Smooth muscle cell (in vitro differentiated cells): ENCODE measurements at regions not wholly inside any gene's neighbourhood (a gene's known extent, or its start where the extent isn't known, plus 50 kb on each side); places are given as distances from the start of the nearest gene placed in this dataset.

Experiments
- DNase-seq: peaks from one replicate; lab custom pipeline; 2025; ENCODE audit not compliant: unreplicated experiment; lab: John Stamatoyannopoulos, UW
- H2AFZ ChIP-seq: fragments of 200-600 bp; sonication (generic); 2 replicates; pipeline ENCODE4 v1.6.0; 2016; ENCODE audit warnings: antibody characterized with exemption, low read depth, mild to moderate bottlenecking
- H3F3A ChIP-seq: fragments of 200-600 bp; sonication (generic); 2 replicates; pipeline ENCODE4 v1.6.0; 2017; ENCODE audit warnings: antibody characterized with exemption, low read depth
- H3K27ac ChIP-seq: fragments of 200-600 bp; sonication (generic); 2 replicates; pipeline ENCODE4 v1.5.1; 2016; ENCODE audit warnings: low read depth, mild to moderate bottlenecking
- H3K27me3 ChIP-seq: fragments of 200-600 bp; sonication (generic); 2 replicates; pipeline ENCODE4 v1.6.1; 2016; ENCODE audit warnings: low read depth, mild to moderate bottlenecking
- H3K36me3 ChIP-seq: fragments of 200-600 bp; sonication (generic); 2 replicates; pipeline ENCODE4 v1.5.1; 2016; ENCODE audit warnings: low read depth
- H3K4me1 ChIP-seq: fragments of 200-600 bp; sonication (generic); 2 replicates; pipeline ENCODE4 v1.5.1; 2016; ENCODE audit warnings: low read depth
- H3K4me2 ChIP-seq: fragments of 200-600 bp; sonication (generic); 2 replicates; pipeline ENCODE4 v1.6.0; 2016; ENCODE audit warnings: mild to moderate bottlenecking
- H3K4me3 ChIP-seq: fragments of 200-600 bp; sonication (generic); 2 replicates; pipeline ENCODE4 v1.5.1; 2016; ENCODE audit warnings: mild to moderate bottlenecking
- H3K79me2 ChIP-seq: fragments of 200-600 bp; sonication (generic); 2 replicates; pipeline ENCODE4 v1.6.0; 2016; ENCODE audit warnings: low read depth, mild to moderate bottlenecking
- H3K9ac ChIP-seq: fragments of 200-600 bp; sonication (generic); 2 replicates; pipeline ENCODE4 v1.6.0; 2016; ENCODE audit warnings: low read depth
- H3K9me3 ChIP-seq: fragments of 200-600 bp; sonication (generic); replicated peaks from 2 replicates; pipeline ENCODE4 v1.5.1; 2016; ENCODE audit warnings: low read depth
- H4K20me1 ChIP-seq: fragments of 200-600 bp; sonication (generic); 2 replicates; pipeline ENCODE4 v1.6.0; 2016; ENCODE audit warnings: low read depth
- CTCF ChIP-seq: fragments of 200-600 bp; sonication (generic); IDR thresholded peaks from 2 replicates; pipeline ENCODE4 v1.5.1; 2017; ENCODE audit warnings: borderline replicate concordance, mild to moderate bottlenecking, antibody characterized with exemption; ENCODE audit not compliant: insufficient read depth, poor library complexity, severe bottlenecking
- WGBS: methylation state at CpG from one replicate; pipeline ENCODE4 v1.1.7; 2016; ENCODE audit warnings: low lambda C conversion rate; 5-methylcytosine and 5-hydroxymethylcytosine counted together

GRCh38 chr3:44031387-44032380 is 210.0 kb upstream of the TOPAZ1 start:
- Histone ChIP-seq H3K4me2 (no peak overlapping the region), H3K27me3 (peaks cover 25% of the 10 kb centered on the region), H4K20me1 (no peaks in the 10 kb centered on the region), H3K36me3 (no peaks in the 10 kb centered on the region), H3F3A (no peaks in the 10 kb centered on the region), H2AFZ (no peak overlapping the region), H3K27ac (no peak overlapping the region), H3K4me3 (no peak overlapping the region), H3K9ac (no peak overlapping the region), H3K4me1 (no peaks in the 10 kb centered on the region), H3K9me3 (no peaks in the 10 kb centered on the region), H3K79me2 (no peaks in the 10 kb centered on the region)
- no peak for TF ChIP-seq CTCF
- DNase-seq, result no peak
- 90% methylated on average over 16 of the region's 16 CpGs for WGBS

GRCh38 chr3:44032487-44032886 is 209.2 kb upstream of the TOPAZ1 start:
- Histone ChIP-seq H4K20me1 (no peaks in the 10 kb centered on the region), H3K4me1 (no peaks in the 10 kb centered on the region), H3K27me3 (peaks cover 19% of the 10 kb centered on the region), H3K79me2 (no peaks in the 10 kb centered on the region), H3F3A (no peaks in the 10 kb centered on the region), H3K27ac (no peak overlapping the region), H2AFZ (no peak overlapping the region), H3K9me3 (no peaks in the 10 kb centered on the region), H3K36me3 (no peaks in the 10 kb centered on the region), H3K4me3 (no peak overlapping the region), H3K9ac (no peak overlapping the region), H3K4me2 (no peak overlapping the region)
- DNase-seq, result no peak
- WGBS, result 66% methylated on average over 3 of the region's 3 CpGs
- no peak for TF ChIP-seq CTCF

- H2AFZ ChIP-seq, result no peak overlapping the region
- H3K27me3 ChIP-seq, result peaks cover 16% of the 10 kb centered on the region
- no peak overlapping the region for H3K9ac ChIP-seq
- no peaks in the 10 kb centered on the region for H3K36me3 ChIP-seq
- H3K4me2 ChIP-seq, result no peak overlapping the region
- no peaks in the 10 kb centered on the region for H3K79me2 ChIP-seq
- H4K20me1 ChIP-seq, result no peaks in the 10 kb centered on the region
- TF ChIP-seq CTCF, result no peak
- H3K4me3 ChIP-seq, result no peak overlapping the region
- no peaks in the 10 kb centered on the region for H3K9me3 ChIP-seq
- H3K4me1 ChIP-seq, result no peaks in the 10 kb centered on the region
- no peak for DNase-seq
- WGBS, result 89% methylated on average over 2 of the region's 2 CpGs
- no peak overlapping the region for H3K27ac ChIP-seq
- no peaks in the 10 kb centered on the region for H3F3A ChIP-seq
Observed at GRCh38 chr3:44033123-44033522, 208.6 kb upstream of the TOPAZ1 start.
